ENCODE measurements at regions not wholly inside any gene's neighbourhood (a gene's known extent, or its start where the extent isn't known, plus 50 kb on each side); places are given as distances from the start of the nearest gene placed in this dataset.
"Not testable (repeated sequence)": the region's sequence is repeated elsewhere in the genome, so short reads cannot be mapped to it uniquely, and the experiment has no call there.

- intact Hi-C loops (cut with micrococcal nuclease): no loop called here
- Mint-ChIP-seq H3K9me3 (peaks cover 7% of the 10 kb centered on the region), H3K27me3 (no peaks in the 10 kb centered on the region), H3K36me3 (ENCODE audit: low read depth) (no peaks in the 10 kb centered on the region), H3K4me3 (no peak overlapping the region), H3K27ac (no peak overlapping the region), H3K4me1 (ENCODE audit: low read depth) (no peaks in the 10 kb centered on the region)
Observed at GRCh38 chr14:53628732-53629430, 327.7 kb downstream of the BMP4 start.

- Mint-ChIP-seq H3K27me3 (no peaks in the 10 kb centered on the region), H3K9me3 (peaks cover under 1% of the 10 kb centered on the region), H3K36me3 (ENCODE audit: low read depth) (no peaks in the 10 kb centered on the region), H3K4me3 (no peak overlapping the region), H3K4me1 (ENCODE audit: low read depth) (no peaks in the 10 kb centered on the region), H3K27ac (no peak overlapping the region)
- intact Hi-C loops (cut with micrococcal nuclease): no loop called here
Observed at GRCh38 chr14:53628261-53628660, 328.4 kb downstream of the BMP4 start.

GRCh38 chr14:53626761-53627160 lies 329.9 kb downstream of the BMP4 start:
- Mint-ChIP-seq H3K36me3 (ENCODE audit: low read depth) (no peaks in the 10 kb centered on the region), H3K4me3 (no peak overlapping the region), H3K9me3 (no peaks in the 10 kb centered on the region), H3K27me3 (no peaks in the 10 kb centered on the region), H3K27ac (no peak overlapping the region), H3K4me1 (ENCODE audit: low read depth) (no peaks in the 10 kb centered on the region)
- intact Hi-C loops (cut with micrococcal nuclease): no loop called here

GRCh38 chr14:53622447-53622846 lies 334.2 kb downstream of the BMP4 start:
- Mint-ChIP-seq H3K36me3 (ENCODE audit: low read depth) (no peaks in the 10 kb centered on the region), H3K4me1 (ENCODE audit: low read depth) (no peaks in the 10 kb centered on the region), H3K9me3 (no peaks in the 10 kb centered on the region), H3K27me3 (no peaks in the 10 kb centered on the region), H3K4me3 (no peak overlapping the region), H3K27ac (no peak overlapping the region)
- intact Hi-C loops (cut with micrococcal nuclease): no loop called here

GRCh38 chr14:53621921-53622320 lies 334.7 kb downstream of the BMP4 start:
- no peaks in the 10 kb centered on the region for H3K27me3 Mint-ChIP-seq
- no peak overlapping the region for H3K4me3 Mint-ChIP-seq
- H3K9me3 Mint-ChIP-seq: no peaks in the 10 kb centered on the region
- no peaks in the 10 kb centered on the region for H3K4me1 Mint-ChIP-seq (ENCODE audit: low read depth)
- H3K36me3 Mint-ChIP-seq (ENCODE audit: low read depth): no peaks in the 10 kb centered on the region
- H3K27ac Mint-ChIP-seq: no peak overlapping the region
- intact Hi-C loops (cut with micrococcal nuclease): no loop called here

- Mint-ChIP-seq H3K4me3 (no peak overlapping the region), H3K4me1 (ENCODE audit: low read depth) (no peaks in the 10 kb centered on the region), H3K27me3 (no peaks in the 10 kb centered on the region), H3K36me3 (ENCODE audit: low read depth) (no peaks in the 10 kb centered on the region), H3K9me3 (no peaks in the 10 kb centered on the region), H3K27ac (no peak overlapping the region)
- intact Hi-C loops (cut with micrococcal nuclease): no loop called here
Observed at GRCh38 chr14:53621433-53621832, 335.2 kb downstream of the BMP4 start.

- no peaks in the 10 kb centered on the region for H3K4me1 Mint-ChIP-seq (ENCODE audit: low read depth)
- intact Hi-C loops (cut with micrococcal nuclease): no loop called here
- H3K4me3 Mint-ChIP-seq: no peak overlapping the region
- H3K9me3 Mint-ChIP-seq: no peaks in the 10 kb centered on the region
- H3K36me3 Mint-ChIP-seq (ENCODE audit: low read depth): no peaks in the 10 kb centered on the region
- no peak overlapping the region for H3K27ac Mint-ChIP-seq
- H3K27me3 Mint-ChIP-seq: no peaks in the 10 kb centered on the region
Observed at GRCh38 chr14:53620890-53621289, 335.7 kb downstream of the BMP4 start.

- intact Hi-C loops (cut with micrococcal nuclease): no loop called here
- H3K4me1 Mint-ChIP-seq (ENCODE audit: low read depth): no peaks in the 10 kb centered on the region
- H3K36me3 Mint-ChIP-seq (ENCODE audit: low read depth): no peaks in the 10 kb centered on the region
- H3K27ac Mint-ChIP-seq: no peak overlapping the region
- H3K4me3 Mint-ChIP-seq: no peak overlapping the region
- no peaks in the 10 kb centered on the region for H3K27me3 Mint-ChIP-seq
- H3K9me3 Mint-ChIP-seq: no peaks in the 10 kb centered on the region
Observed at GRCh38 chr14:53620317-53620716, 336.3 kb downstream of the BMP4 start.

- Mint-ChIP-seq H3K27ac (no peak overlapping the region), H3K4me3 (no peak overlapping the region), H3K27me3 (no peaks in the 10 kb centered on the region), H3K4me1 (ENCODE audit: low read depth) (no peaks in the 10 kb centered on the region), H3K9me3 (no peaks in the 10 kb centered on the region), H3K36me3 (ENCODE audit: low read depth) (no peaks in the 10 kb centered on the region)
- intact Hi-C loops (cut with micrococcal nuclease): no loop called here
Observed at GRCh38 chr14:53619691-53620231, 336.9 kb downstream of the BMP4 start.

- H3K36me3 Mint-ChIP-seq (ENCODE audit: low read depth); H3K27me3 Mint-ChIP-seq; intact Hi-C loops (cut with micrococcal nuclease); H3K4me3 Mint-ChIP-seq; H3K27ac Mint-ChIP-seq; H3K4me1 Mint-ChIP-seq (ENCODE audit: low read depth); H3K9me3 Mint-ChIP-seq: not testable (repeated sequence)
Observed at GRCh38 chr14:53616536-53616935, 340.1 kb downstream of the BMP4 start.

GRCh38 chr14:53615252-53615651 lies 341.4 kb downstream of the BMP4 start:
- Mint-ChIP-seq H3K4me1 (ENCODE audit: low read depth) (no peaks in the 10 kb centered on the region), H3K4me3 (no peak overlapping the region), H3K27ac (no peak overlapping the region), H3K36me3 (ENCODE audit: low read depth) (no peaks in the 10 kb centered on the region), H3K9me3 (peaks cover 10% of the 10 kb centered on the region), H3K27me3 (no peaks in the 10 kb centered on the region)
- intact Hi-C loops (cut with micrococcal nuclease): no loop called here

- Mint-ChIP-seq H3K4me1 (ENCODE audit: low read depth) (no peaks in the 10 kb centered on the region), H3K36me3 (ENCODE audit: low read depth) (no peaks in the 10 kb centered on the region), H3K27me3 (no peaks in the 10 kb centered on the region), H3K27ac (no peak overlapping the region), H3K9me3 (peaks cover 10% of the 10 kb centered on the region), H3K4me3 (no peak overlapping the region)
- intact Hi-C loops (cut with micrococcal nuclease): no loop called here
Observed at GRCh38 chr14:53613404-53614253, 343.0 kb downstream of the BMP4 start.

GRCh38 chr14:53610947-53611346 lies 345.7 kb downstream of the BMP4 start:
- intact Hi-C loops (cut with micrococcal nuclease): no loop called here
- H3K27me3 Mint-ChIP-seq: no peaks in the 10 kb centered on the region
- H3K4me3 Mint-ChIP-seq: no peak overlapping the region
- H3K4me1 Mint-ChIP-seq (ENCODE audit: low read depth): no peaks in the 10 kb centered on the region
- H3K27ac Mint-ChIP-seq: no peak overlapping the region
- peaks cover 10% of the 10 kb centered on the region for H3K9me3 Mint-ChIP-seq
- no peaks in the 10 kb centered on the region for H3K36me3 Mint-ChIP-seq (ENCODE audit: low read depth)

GRCh38 chr14:53609009-53609408 lies 347.6 kb downstream of the BMP4 start:
- no peak overlapping the region for H3K4me3 Mint-ChIP-seq
- no peaks in the 10 kb centered on the region for H3K4me1 Mint-ChIP-seq (ENCODE audit: low read depth)
- no peaks in the 10 kb centered on the region for H3K27me3 Mint-ChIP-seq
- no peak overlapping the region for H3K27ac Mint-ChIP-seq
- intact Hi-C loops (cut with micrococcal nuclease): no loop called here
- H3K36me3 Mint-ChIP-seq (ENCODE audit: low read depth): no peaks in the 10 kb centered on the region
- peaks cover 10% of the 10 kb centered on the region for H3K9me3 Mint-ChIP-seq

Data from dendritic cell treated with granulocyte-macrophage colony-stimulating factor and Interleukin-4, amounts not matched to agents 40 ng/mL and 50 ng/mL, for 4 days (primary cell).